ENCODE measurements at regions not wholly inside any gene's neighbourhood (a gene's known extent, or its start where the extent isn't known, plus 50 kb on each side); places are given as distances from the start of the nearest gene placed in this dataset.

DNA sequence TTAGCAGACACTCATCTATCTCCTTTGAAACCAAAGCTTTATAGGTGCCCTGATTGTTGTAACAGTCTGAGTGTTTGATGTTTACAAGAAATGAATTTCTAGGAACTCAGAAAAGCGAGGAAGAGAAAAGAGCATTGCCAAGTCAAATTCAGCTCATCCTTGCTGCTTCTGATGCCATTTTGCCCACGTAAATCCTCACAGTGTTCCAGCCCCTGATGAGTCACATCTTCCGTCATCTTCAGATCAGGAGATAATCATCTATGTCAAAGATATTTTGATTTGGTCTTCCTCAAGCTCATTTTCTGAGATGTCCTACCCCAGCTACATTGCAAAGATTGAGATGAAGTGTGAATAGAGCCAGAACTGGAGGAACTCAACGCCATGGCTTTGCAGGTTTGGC lies 426.2 kb downstream of the BMP2 start:
- TF ChIP-seq POLR2A (IDR thresholded peaks at IDR 0.05) (no peak), CTCF (IDR thresholded peaks at IDR 0.05) (no peak)
